GM19468 (cell line): ENCODE measurements at regions not wholly inside any gene's neighbourhood (a gene's known extent, or its start where the extent isn't known, plus 50 kb on each side); places are given as distances from the start of the nearest gene placed in this dataset.

Experiments used
- ATAC-seq: cut with Tn5 transposase; IDR thresholded peaks from one replicate; pipeline ENCODE4 v1.9.1; 2021; ENCODE audit warnings: mild to moderate bottlenecking, moderate library complexity, moderate number of reproducible peaks; ENCODE audit not compliant: unreplicated experiment; ENCODE audit errors: extremely low read depth

DNA sequence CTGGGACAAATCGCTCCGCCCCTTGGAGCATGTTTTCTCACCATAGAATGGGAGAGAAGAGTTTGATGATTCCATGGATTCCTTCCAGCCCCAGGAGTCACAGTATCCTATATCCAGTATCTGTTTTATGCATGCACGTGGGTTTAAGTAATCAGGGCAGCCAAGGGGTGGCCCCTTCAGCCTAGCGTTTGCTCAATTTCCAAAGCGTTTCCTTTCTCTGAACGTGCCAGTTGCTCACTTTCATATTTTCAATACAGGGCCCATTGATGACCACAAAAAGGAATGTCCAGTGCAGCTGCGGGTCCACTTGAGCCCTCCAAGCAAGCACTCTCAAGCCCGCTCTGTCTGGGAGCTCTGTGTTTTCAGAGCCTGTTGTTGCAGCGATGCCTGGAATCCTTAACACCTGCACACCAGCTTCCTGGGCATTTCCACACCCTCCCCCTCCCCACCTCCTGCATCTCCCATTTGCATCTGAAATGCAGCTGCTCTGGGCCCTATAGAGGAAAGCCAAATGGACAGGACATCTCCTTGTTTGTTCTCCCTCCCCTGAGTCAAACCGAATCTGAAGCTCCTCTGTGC is 164.3 kb upstream of the LPP start:
- no peak for ATAC-seq

DNA sequence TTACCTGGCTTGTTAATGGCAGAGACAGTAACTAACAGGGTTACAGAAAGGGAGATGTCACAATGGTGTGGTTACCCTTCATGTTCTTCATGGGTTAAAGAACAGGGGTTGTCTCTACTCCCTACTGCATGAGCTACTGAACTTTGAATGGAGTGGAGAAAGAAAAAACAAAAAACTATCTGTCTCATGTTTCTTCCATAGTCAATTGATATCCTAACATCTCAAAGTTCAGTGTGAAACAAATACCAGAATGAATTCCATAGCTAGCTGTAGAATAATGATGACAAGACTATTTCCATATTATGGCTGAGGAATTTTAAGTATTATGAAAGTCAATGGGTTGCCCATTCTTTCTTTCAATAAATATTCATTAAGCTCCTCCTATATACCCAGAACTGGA is 161.3 kb upstream of the LPP start:
- no peak for ATAC-seq

DNA sequence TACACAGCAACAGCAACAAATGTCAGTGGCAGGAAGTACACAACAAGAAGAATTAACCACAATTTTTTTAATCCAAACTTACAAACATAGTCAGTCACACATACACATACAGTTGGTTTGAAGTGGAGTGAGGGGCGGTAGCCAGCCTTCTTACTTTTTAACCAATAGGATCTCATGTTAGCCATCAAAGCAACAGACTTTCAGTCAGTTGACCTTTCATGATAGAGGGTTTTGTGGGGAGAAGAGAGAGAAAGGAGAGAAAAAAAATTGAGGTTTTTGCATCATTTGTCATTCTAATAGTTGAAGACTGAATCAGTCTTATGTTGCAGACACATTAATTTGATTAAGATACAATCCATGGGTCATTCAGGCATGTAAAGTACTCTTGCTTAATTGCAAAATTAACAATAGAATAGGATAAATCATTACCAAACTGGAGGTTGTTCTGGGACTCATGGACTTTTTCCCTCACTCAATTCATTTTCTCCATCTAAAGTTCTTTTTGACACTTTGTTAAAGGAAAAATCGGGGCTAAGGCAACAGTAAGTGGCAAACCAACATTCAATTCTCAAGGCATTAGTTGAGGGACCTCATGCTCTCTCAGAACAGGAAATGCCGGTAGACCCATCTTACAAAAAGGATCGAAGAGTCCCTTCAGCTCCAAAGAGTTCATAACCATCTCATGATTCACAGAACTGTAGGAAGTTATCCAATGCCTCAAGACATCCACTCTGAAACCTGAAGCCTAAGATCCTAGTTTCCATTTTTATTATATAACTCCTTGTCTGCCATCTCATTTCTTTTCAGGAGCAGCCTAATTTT is 159.5 kb upstream of the LPP start:
- no peak for ATAC-seq

DNA sequence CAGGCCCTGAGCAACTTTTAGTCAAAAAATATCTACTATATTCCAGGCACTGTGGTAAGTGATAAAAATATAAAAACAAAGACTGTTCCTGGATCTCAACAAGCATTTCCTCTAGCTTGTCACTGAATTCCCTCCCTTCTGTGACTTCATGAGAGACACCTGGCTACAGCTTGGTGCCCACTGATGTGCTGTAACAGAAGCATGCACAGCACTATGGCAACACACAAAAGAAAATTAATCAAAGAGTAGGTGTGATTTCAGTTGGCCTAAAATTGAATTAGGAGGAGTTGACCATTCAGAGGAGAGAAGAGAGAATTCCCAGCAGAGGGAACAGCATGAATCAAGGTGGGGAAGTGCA is 158.9 kb upstream of the LPP start:
- no peak for ATAC-seq

DNA sequence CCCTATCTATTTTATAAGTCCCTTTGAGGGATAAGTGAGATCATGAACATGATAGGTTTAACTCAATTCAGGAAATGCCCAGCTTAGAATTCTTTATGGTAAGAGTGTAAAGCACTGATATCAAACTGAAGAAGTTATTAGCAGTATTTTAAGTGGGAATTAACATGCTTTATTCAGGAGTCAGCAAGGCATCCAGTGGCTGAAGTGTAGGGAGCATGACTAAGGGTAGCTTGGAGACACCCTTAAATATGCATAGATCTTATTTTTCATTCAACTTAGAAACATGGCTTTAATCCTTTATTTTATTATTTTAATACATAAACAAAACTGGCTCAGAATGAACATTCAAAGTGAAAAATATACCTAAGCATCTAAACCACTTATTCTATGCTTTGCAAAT is 158.3 kb upstream of the LPP start:
- no peak for ATAC-seq

DNA sequence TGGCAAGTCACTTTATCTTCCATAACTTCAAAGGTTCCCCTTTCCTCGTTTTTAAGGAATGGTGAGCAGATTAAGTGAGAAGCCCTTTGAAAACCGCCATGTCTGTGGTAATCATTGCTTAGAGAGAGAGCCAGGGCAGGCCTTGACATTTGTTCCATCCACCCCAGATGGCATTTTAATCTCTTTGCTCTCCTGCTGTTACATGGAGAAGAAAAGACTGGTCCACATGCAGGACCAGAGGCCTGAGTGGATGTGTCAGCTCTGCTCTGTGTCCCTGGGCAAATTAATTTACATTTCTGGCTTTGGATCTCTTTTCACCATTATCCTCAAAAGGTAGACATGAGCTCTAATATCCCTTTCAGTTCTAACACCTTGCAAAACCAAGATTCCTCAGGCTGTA is 157.3 kb upstream of the LPP start:
- no peak for ATAC-seq

DNA sequence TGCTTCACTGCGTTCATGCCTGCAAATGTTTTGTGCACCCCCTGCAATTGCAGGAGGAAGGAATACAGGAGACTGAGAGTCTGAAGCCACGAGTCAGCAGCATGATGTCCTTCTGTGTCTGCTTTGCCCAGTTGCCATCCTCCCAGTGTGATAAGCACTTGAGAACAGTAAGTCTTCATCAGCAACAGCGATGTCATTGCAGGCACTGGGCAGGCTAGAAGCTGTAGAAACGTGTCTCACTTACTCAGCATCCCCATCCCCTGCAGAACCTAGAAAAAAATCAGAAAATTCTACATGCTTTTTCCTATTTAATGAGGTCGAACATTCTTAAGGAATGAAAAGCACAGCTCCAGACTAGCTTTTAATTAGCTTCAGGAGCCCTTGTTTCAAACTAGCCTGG is 156.5 kb upstream of the LPP start:
- no peak for ATAC-seq

DNA sequence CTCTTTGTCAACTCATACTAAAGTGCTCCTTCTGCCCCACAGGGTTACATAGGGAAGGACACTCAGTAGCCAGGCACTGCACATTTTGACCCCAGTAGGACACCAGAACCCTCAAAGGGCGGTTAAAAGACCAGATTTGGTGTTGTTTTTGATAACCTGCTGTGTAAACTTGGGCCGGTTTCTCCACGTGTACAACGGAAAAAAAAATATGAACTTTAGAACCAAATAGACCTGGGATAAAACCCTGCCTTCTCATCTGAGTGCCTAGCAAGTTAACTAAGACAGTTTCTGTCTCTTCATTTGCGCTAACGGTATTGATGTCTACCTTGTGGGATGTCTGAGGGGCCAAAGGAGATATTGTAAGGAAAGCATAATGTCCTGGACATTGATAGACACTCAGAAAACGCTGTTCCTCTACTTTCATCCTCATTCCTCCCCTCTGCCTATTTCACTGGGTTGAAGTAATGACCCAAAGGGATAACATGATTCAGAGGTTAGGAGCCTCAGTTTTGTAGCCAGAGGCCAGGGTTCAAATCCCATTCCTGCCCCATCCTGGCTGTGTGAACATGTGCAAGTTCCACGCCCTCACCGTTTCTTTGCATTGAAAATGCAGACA is 155.9 kb upstream of the LPP start:
- ATAC-seq: no peak

DNA sequence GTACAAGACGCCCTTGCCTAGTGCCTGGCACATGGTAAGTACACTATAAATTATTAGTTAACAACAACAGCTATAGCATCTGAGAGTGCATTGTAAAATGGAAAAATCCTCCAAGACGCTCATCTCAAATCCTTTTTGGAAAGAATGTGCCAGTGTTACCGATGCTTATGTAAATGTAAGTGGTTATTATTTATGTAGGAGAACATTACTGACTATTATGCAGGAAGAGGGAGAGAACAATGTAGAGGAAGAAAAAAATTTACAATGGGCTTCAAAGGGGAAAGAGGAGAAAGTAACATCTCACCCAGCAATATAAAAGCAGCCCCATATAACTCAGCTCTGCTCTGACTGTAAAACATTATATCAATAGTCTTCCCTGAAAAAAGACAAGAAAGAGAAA is 155.3 kb upstream of the LPP start:
- no peak for ATAC-seq

DNA sequence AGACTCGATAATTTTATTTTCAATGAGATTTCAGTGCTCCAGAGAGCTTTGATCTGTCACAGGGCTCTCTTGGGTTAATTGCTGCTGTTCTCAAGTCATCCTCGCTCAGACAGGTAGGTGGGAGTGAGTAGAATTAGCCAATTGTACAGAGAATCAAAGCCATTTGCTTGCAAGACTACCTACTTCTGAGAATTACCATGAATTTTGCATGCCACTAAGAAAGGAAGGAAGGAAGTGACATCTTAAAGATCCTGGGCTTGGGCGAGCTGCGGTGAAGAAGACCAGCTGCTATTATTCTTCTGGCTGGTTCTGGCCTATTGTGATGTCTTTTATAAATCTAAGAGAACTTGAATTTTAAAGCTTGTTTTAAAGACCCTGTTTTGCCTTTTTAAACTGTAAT is 154.1 kb upstream of the LPP start:
- no peak for ATAC-seq

DNA sequence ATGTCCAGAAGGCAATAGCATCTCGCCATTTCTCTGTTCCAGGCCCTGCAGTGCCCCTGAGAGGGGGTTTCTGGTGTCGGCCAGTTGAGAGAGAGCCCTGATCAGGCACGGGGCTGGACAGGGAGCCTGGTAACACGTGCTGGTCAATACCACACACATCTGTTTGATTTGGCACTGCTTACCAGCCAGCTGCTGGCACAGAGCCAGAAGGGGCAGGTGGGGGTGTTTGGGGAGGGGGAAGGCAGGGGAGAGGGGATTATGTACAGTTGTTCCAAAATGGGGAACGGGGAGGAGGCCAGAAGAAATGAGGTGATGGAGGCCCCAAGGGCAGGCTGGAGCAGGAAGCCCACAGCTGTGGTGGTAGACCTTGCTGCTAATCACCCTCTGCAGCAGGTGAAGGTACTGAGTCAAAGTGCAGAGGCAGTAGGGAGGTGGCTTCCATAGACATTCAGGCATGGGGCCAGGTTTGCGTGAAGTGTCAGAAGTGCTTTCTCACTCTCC is 153.5 kb upstream of the LPP start:
- ATAC-seq: no peak

DNA sequence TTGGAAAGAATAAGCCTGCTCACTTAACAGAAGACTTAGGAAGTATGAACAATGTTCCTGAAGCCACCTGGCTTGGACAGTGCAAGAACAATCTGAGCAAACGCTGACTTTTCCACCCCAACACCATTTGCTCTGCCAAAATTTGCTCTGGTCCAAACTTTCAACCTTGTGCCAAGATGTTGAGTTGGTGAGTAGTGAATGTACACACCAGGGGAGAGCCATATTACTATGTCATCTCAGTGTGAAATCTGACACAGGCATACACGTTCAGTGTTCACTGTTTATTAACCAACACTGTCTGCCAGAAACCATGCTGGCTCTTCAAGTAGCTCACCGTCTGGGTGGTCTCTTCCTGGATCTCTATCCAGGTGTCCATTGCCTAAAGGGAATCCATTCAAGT is 152.9 kb upstream of the LPP start:
- ATAC-seq: no peak

DNA sequence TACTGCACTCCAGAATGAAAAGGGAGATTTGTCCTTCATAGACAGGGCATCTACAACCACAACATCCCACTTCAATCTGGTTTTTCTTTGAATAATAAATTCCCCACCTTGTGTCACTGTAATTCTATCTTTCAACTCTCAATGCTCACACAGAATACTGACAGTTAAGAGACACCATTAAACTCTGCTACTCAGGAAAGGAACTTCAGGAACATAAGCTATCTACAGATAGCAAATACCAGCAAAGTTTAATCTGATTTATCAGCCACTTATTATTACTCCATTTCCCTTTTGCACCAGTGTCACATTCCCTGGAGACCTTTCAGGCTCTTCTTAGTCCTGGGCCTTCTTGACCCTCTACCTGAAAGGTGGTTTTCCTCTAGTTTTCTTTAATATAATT is 152.0 kb upstream of the LPP start:
- no peak for ATAC-seq

DNA sequence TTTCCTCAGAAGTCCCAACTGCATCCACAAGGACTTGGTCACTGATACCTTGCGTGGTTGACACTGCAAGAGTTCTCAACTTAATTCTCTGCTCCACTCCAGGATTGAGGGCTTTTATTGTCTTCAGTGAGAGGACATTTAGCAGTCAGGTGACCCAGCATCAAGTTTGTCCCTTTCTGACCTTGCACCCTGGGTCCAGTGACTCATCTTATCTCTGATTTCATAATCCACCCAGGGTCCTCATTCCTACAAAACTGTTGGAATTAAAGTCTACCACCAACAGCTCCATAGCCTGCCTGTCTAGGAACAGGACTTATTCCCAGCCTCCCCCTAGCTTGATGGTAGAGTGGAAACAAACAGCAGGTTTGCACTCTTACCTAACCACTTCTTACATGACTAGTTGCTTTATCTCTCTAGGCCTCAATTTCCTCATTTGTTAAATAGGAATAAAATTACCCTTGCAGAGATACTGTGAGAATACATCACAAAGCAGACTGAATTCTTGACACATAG is 151.3 kb upstream of the LPP start:
- no peak for ATAC-seq

DNA sequence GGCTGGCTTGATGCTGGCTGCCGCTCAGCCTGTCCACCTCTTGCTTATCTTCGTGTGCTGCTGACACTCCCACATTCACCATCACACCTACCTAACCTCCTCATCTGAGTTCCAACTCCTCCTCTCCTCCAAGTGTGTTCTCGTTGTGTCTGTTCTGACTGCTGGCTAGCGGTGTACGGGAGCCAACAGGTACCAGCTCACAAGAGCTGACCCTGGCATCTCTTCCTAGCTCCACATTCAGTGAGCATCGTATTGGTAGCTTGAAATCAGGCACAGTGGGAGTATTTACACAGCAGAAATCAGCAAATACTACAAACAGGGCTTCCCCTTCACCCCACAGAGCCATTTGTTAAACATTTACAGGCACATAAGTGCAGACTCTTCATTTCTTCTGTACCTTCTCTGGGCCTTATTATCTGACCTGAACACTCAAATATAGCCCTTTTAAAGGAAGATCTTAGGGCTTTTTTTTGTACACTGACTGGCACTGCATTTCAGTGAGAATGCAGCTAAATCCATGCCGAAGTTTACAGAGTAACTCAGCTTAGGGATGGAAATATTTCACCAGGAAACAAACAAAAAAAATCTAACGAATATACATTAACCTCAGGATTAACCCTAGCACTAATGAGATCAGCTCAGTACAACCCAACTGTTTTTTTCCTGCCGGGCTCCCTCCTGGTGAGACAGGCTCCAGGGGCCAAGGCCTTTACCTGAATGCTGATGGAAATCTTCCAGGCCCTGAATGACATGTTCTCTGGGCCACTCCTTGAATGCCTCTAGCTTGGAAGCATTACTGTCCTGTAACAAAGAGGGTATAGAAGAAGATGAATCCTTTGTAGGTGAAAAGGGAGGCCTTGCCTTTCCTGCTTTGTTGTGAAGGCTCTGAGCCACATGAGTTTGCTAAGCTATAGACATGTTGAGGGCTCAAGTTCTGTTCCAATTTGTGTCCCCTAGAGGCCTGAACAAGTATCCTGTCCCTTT is 150.5 kb upstream of the LPP start:
- no peak for ATAC-seq

DNA sequence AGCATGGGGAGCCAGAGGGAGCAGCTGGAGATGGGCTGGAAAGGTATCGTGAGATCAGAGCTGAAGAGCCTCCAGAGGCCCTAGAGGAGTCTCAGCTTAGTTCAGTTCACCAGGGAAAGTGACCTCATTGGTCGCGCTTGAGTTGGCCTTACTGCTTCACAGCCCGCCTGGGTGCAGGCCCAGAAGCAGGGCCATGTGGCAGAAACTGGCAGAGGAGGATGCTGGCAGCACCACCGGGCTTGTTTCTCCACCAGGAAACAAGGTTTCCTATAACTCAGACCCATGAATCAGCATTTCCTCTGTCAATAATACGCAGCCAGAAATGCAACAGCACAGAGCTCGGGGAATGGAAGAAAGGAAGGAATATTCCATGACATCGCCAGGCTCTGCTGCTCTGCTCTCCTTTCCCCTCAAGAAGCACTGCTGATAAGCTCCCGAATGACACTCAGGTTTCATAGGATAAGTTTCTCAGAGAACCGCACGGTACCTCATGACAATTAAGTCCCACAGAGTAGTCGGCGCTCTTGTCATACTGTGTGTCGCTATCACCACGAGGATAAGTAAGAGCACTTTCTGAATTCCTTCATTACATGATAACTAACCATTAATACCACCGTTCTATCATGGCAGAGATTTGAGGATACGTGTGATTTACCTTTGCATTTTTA is 147.1 kb upstream of the LPP start:
- ATAC-seq: no peak

DNA sequence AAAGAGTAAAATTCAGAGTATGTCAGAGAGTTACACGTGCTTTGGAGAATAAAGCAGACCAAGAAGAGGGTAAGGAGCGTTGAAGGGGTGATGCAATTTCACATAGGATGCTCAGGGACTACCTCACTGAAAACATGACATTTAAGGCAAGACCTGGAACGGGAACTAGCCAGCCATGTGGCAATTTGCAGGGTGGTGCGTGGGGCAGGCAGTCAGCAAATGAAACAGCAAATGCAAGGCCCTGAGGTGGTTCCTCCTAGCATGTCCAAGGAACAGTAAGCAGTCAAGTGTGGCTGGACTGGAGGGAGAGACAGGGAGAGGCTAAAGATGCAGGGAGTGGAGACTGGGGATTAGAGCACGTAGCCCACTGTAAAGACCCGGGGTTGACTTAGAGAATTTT is 146.1 kb upstream of the LPP start:
- no peak for ATAC-seq

DNA sequence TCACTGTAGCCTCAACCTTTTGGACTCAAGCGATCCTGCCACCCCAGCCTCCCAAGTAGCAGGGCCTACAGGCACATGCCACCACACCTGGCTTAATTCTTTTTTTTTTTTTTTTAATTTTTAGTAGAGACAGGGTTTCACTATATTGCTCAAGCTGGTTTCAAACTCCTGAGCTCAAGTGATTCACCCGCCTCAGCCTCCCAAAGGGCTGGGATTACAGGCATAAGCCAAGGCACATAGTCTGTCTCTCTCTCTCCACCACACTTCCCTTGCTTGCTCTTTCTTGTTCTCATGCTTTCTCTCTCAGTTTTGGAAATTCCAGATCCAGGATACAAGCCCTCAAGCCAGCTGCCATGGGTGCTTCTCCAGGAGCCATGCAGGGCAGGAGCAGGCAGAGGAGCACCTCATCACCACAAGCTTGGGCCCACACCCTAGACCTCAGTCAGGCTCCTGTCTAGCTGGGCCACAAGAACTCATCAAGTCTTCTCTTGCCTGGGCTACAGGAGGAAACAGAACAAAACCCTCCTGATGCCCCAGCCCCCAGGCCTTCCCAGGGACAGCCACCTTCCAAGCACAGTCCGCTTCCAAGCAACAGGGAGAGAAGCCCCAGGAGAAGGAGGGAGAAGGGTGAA is 145.3 kb upstream of the LPP start:
- no peak for ATAC-seq

DNA sequence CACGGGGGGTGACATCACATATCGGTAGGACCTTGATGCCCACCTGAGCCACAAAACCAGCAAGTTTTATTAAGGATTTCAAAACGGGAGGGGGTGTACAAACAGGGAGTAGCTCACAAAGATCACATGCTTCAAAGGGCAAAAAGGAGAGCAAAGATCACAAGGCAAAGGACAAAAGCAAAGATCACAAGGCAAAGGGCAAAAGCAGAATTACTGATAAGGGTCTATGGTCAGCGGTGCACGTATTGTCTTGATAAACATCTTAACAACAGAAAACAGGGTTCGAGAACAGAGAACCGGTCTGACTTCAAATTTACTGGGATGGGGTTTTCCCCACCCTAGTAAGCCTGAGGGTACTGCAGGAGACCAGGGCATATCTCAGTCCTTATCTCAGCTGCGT is 143.5 kb upstream of the LPP start:
- ATAC-seq: no peak
